Epidermal melanocyte (primary cell): ENCODE measurements at regions not wholly inside any gene's neighbourhood (a gene's known extent, or its start where the extent isn't known, plus 50 kb on each side); places are given as distances from the start of the nearest gene placed in this dataset.

Experiments
- DNase-seq: peaks from one replicate; pipeline ENCODE4 v3.0.0; 2011; ENCODE audit warnings: low spot score; ENCODE audit not compliant: insufficient read length

DNA sequence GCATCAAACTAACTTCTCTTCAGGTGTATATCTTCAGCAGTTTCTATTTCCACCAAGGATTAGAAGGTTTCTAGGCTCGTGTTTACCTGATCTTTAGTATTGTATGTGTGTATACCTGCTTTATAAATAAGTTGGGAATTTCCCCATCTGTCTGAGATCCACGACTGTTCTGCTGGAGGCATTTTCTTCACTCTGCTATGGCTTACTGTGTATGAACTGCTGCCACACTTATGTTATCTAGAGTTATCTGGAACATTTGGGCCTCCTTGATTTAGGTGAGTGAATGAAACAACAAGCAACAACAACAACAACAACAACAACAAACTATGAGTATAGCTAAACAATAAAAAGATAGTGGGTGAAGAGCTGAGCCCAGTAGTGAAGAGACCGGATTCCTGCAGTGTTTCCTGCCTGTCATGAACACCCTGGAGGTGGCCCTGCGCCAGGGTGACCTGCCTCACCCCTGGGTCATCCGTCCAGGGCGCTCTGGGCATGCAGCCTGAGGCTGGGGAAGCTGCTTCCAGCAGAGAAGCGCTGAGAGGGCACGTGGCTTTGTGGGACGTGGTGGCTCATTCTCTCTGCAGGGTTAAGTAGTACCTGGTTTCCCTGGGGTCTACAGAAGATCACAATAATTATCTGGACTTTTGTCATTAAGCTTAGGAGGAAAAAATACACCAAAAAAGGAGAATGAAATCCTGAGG is 56.1 kb upstream of the GATA6 start:
- no peak for DNase-seq

DNA sequence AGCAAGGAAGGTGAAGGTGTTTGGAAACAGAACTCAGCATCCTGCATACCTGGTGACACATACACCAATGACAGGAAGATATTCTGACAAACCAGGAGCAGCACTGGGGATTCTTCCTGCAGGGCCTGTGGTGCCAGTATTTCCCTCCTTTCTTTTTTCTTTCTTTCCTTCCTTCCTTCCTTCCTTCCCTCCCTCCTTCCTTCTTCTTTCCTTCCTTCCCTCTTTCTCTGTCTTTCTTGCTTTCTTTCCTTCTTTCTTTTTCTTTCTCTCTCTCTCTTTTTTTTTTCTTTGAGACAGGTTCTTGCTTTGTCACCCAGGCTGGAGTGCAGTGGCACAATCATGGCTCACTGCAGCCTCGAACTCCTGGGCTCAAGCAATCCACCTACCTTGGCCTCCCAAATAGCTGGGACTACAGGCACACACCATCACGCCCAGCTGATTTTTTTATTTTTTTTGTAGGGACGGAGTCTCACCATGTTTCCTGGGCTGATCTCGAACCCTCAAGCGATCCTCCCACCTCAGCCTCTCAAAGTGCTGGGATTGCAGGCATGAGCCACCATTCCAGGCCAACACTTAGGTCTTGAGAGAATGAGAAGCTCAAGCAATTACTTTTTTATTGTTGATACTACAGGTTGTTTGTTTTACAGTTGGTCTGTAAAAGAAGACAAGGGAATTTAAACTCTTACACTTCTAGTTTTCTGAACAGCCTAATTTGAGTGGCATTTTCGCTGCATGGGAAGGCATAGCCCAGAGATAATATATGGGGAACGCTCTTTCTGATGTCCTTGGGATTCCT is 54.7 kb upstream of the GATA6 start:
- DNase-seq, result no peak

DNA sequence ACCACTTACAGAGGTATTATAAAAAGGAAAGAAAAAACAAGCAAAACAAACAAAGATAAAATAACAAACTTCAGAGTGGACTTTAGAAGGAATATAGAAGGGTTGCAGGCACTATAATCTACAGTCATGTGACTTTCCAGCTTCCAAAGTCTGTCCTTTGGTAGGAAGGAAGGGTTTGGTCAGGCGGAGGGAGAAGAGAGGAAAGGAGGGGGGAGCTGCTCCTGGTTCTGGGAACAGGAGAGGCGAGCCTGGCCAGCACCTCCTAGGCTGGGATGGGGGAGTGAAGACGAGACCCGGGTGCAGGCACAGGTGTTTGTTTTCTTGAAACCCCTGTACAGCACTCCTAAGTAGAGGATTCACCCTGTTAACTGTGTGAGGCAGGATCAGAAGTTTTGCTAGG is 53.8 kb upstream of the GATA6 start:
- no peak for DNase-seq
